ACC112 (cell line): ENCODE measurements at regions not wholly inside any gene's neighbourhood (a gene's known extent, or its start where the extent isn't known, plus 50 kb on each side); places are given as distances from the start of the nearest gene placed in this dataset.
A peak's percentile ranks its signal among the peaks of the same experiment; 100 is the strongest.

ENCODE experiments used
- H2AFZ ChIP-seq: fragments of 200-600 bp; sonication (generic); one replicate; pipeline ENCODE4 v1.6.0; 2017; ENCODE audit warnings: antibody characterized with exemption, low read length; ENCODE audit not compliant: unreplicated experiment
- H3K27ac ChIP-seq: fragments of 200-600 bp; sonication (generic); 2 replicates; pipeline ENCODE4 v1.5.1; 2014; ENCODE audit warnings: low read depth, mild to moderate bottlenecking, antibody characterized with exemption, low read length, moderate library complexity
- H3K27me3 ChIP-seq: fragments of 200-600 bp; sonication (generic); 2 replicates; pipeline ENCODE4 v1.6.1; 2014; ENCODE audit warnings: mild to moderate bottlenecking, antibody characterized with exemption, low read length, moderate library complexity, mixed read lengths; ENCODE audit not compliant: insufficient read depth
- H3K36me3 ChIP-seq: fragments of 200-600 bp; sonication (generic); 2 replicates; pipeline ENCODE4 v1.6.1; 2016; ENCODE audit warnings: mild to moderate bottlenecking, antibody characterized with exemption, low read length, moderate library complexity, mixed read lengths; ENCODE audit not compliant: insufficient read depth
- H3K4me1 ChIP-seq: fragments of 200-600 bp; sonication (generic); one replicate; pipeline ENCODE4 v1.6.1; 2016; ENCODE audit warnings: low read length, mixed read lengths; ENCODE audit not compliant: insufficient read depth, unreplicated experiment, control insufficient read depth
- H3K4me3 ChIP-seq: fragments of 200-600 bp; sonication (generic); 2 replicates; pipeline ENCODE4 v1.5.1; 2014; ENCODE audit warnings: mild to moderate bottlenecking, low read depth, low read length
- H3K79me2 ChIP-seq: fragments of 200-600 bp; sonication (generic); one replicate; pipeline ENCODE4 v1.6.0; 2016; ENCODE audit warnings: low read length; ENCODE audit not compliant: control insufficient read depth, unreplicated experiment, insufficient read depth

GRCh38 chr1:60329651-60330050, 256.1 kb upstream of the C1orf87 start:
- Histone ChIP-seq H3K36me3 (no peaks in the 10 kb centered on the region), H3K27ac (no peak overlapping the region), H3K27me3 (peaks cover 4% of the 10 kb centered on the region; the same call in 1 of the 2 replicates)

GRCh38 chr1:60311838-60312237, 238.3 kb upstream of the C1orf87 start:
- Histone ChIP-seq H3K79me2 (no peaks in the 10 kb centered on the region), H3K36me3 (no peaks in the 10 kb centered on the region), H3K27me3 (peaks cover 30% of the 10 kb centered on the region)

More at GRCh38 chr1:60329651-60330050, 256.1 kb upstream of the C1orf87 start:
- H2AFZ ChIP-seq, result no peak overlapping the region
- H3K4me3 ChIP-seq, result no peak overlapping the region
- no peaks in the 10 kb centered on the region for H3K4me1 ChIP-seq
- no peaks in the 10 kb centered on the region for H3K79me2 ChIP-seq

GRCh38 chr1:60299581-60299980, 226.0 kb upstream of the C1orf87 start:
- no peaks in the 10 kb centered on the region for H3K36me3 ChIP-seq
- peaks cover 74% of the 10 kb centered on the region for H3K27me3 ChIP-seq
- no peak overlapping the region for H3K4me3 ChIP-seq
- H3K79me2 ChIP-seq, result no peaks in the 10 kb centered on the region
- no peak overlapping the region for H2AFZ ChIP-seq
- H3K27ac ChIP-seq, result no peak overlapping the region
- H3K4me1 ChIP-seq, result no peaks in the 10 kb centered on the region

More at GRCh38 chr1:60311838-60312237, 238.3 kb upstream of the C1orf87 start:
- H3K4me1 ChIP-seq, result no peaks in the 10 kb centered on the region
- no peak overlapping the region for H2AFZ ChIP-seq
- H3K27ac ChIP-seq, result no peak overlapping the region
- H3K4me3 ChIP-seq, result no peak overlapping the region

GRCh38 chr1:60298290-60298689, 224.7 kb upstream of the C1orf87 start:
- H3K36me3 ChIP-seq, result no peaks in the 10 kb centered on the region
- no peak overlapping the region for H2AFZ ChIP-seq
- no peaks in the 10 kb centered on the region for H3K4me1 ChIP-seq
- no peaks in the 10 kb centered on the region for H3K79me2 ChIP-seq
- no peak overlapping the region for H3K4me3 ChIP-seq
- H3K27me3 ChIP-seq, result peaks cover 75% of the 10 kb centered on the region
- H3K27ac ChIP-seq, result no peak overlapping the region

- H3K4me3 ChIP-seq, result no peak overlapping the region
- H3K36me3 ChIP-seq, result no peaks in the 10 kb centered on the region
- H3K79me2 ChIP-seq, result no peaks in the 10 kb centered on the region
- no peaks in the 10 kb centered on the region for H3K4me1 ChIP-seq
- no peak overlapping the region for H3K27ac ChIP-seq
- H2AFZ ChIP-seq, result no peak overlapping the region
- peaks cover 85% of the 10 kb centered on the region for H3K27me3 ChIP-seq
These were observed 223.2 kb upstream of the C1orf87 start for GRCh38 chr1:60296794-60297193.

GRCh38 chr1:60292140-60292539, 218.6 kb upstream of the C1orf87 start:
- H3K27ac ChIP-seq, result no peak overlapping the region
- no peaks in the 10 kb centered on the region for H3K36me3 ChIP-seq
- H3K27me3 ChIP-seq, result peaks cover 56% of the 10 kb centered on the region
- H2AFZ ChIP-seq, result no peak overlapping the region
- no peaks in the 10 kb centered on the region for H3K4me1 ChIP-seq
- no peaks in the 10 kb centered on the region for H3K79me2 ChIP-seq
- no peak overlapping the region for H3K4me3 ChIP-seq

GRCh38 chr1:60290393-60290792, 216.8 kb upstream of the C1orf87 start:
- Histone ChIP-seq H3K4me3 (no peak overlapping the region), H3K27ac (no peak overlapping the region), H3K27me3 (peaks cover 40% of the 10 kb centered on the region), H3K36me3 (no peaks in the 10 kb centered on the region), H3K79me2 (no peaks in the 10 kb centered on the region), H3K4me1 (no peaks in the 10 kb centered on the region), H2AFZ (no peak overlapping the region)

- Histone ChIP-seq H2AFZ (no peak overlapping the region), H3K27ac (no peak overlapping the region), H3K4me3 (no peak overlapping the region), H3K36me3 (no peaks in the 10 kb centered on the region), H3K4me1 (peaks cover 7% of the 10 kb centered on the region), H3K27me3 (peaks cover 13% of the 10 kb centered on the region), H3K79me2 (no peaks in the 10 kb centered on the region)
These were observed 214.0 kb upstream of the C1orf87 start for GRCh38 chr1:60287536-60287935.

GRCh38 chr1:60283690-60284089, 210.1 kb upstream of the C1orf87 start:
- no peaks in the 10 kb centered on the region for H3K36me3 ChIP-seq
- H3K27ac ChIP-seq, result no peak overlapping the region
- no peaks in the 10 kb centered on the region for H3K79me2 ChIP-seq
- H2AFZ ChIP-seq, result no peak overlapping the region
- peaks cover 32% of the 10 kb centered on the region for H3K4me1 ChIP-seq
- H3K4me3 ChIP-seq, result no peak overlapping the region
- no peaks in the 10 kb centered on the region for H3K27me3 ChIP-seq

- H2AFZ ChIP-seq, result peak overlapping the region; percentile 73
- no peak overlapping the region for H3K27ac ChIP-seq
These were observed 207.9 kb upstream of the C1orf87 start for GRCh38 chr1:60281360-60281932.

GRCh38 chr1:60280819-60281218, 207.2 kb upstream of the C1orf87 start:
- H3K27me3 ChIP-seq, result no peaks in the 10 kb centered on the region
- H3K79me2 ChIP-seq, result no peaks in the 10 kb centered on the region
- H3K27ac ChIP-seq, result no peak overlapping the region
- H3K4me1 ChIP-seq, result peaks cover 32% of the 10 kb centered on the region
- H2AFZ ChIP-seq, result peak overlapping the region; percentile 73
- 0 out of 2 replicates have a peak overlapping the region, but pooled peaks have one; percentile 4 for H3K4me3 ChIP-seq
- no peaks in the 10 kb centered on the region for H3K36me3 ChIP-seq

More at GRCh38 chr1:60281360-60281932, 207.9 kb upstream of the C1orf87 start:
- Histone ChIP-seq H3K27me3 (no peaks in the 10 kb centered on the region), H3K79me2 (no peaks in the 10 kb centered on the region), H3K4me3 (0 out of 2 replicates have a peak overlapping the region, but pooled peaks have one; percentile 4), H3K36me3 (no peaks in the 10 kb centered on the region), H3K4me1 (peaks cover 32% of the 10 kb centered on the region)
